ENCODE measurements at regions not wholly inside any gene's neighbourhood (a gene's known extent, or its start where the extent isn't known, plus 50 kb on each side); places are given as distances from the start of the nearest gene placed in this dataset.

- H3K79me2 ChIP-seq (ENCODE audit: insufficient read depth, low read length), result no peaks in the 10 kb centered on the region
- Mint-ChIP-seq H3K27ac (no peak overlapping the region), H3K36me3 (no peaks in the 10 kb centered on the region), H3K9me3 (peaks cover 1 to 8% (median 6%) of the 10 kb centered on the region in 7 donors), H3K4me1 (no peaks in the 10 kb centered on the region), H3K4me3 (no peak overlapping the region), H3K27me3 (ENCODE audit: low read depth in 3 of 3) (no peaks in the 10 kb centered on the region)
- H3K9ac ChIP-seq (ENCODE audit: insufficient read depth, low read length, poor library complexity, severe bottlenecking), result no peak overlapping the region
- DNase-seq, result no peak
- no peak overlapping the region for H2AFZ ChIP-seq (ENCODE audit: insufficient read depth, low read depth, low read length, poor library complexity, severe bottlenecking)
- H3K9me3 ChIP-seq (replicated peaks in 1 of 2; ENCODE audit: control insufficient read depth in 1 of 2, insufficient read depth in 1 of 2, low read length in 2 of 2), result peaks cover 0 to 3% of the 10 kb centered on the region in 2 donors
- intact Hi-C loops (cut with micrococcal nuclease), result no loop called here
- H3K27ac ChIP-seq (ENCODE audit: low read depth in 1 of 2, low read length in 2 of 2), result no peak overlapping the region
- H4K20me1 ChIP-seq (ENCODE audit: insufficient read depth, low read length), result no peaks in the 10 kb centered on the region
- H3K36me3 ChIP-seq (replicated peaks in 1 of 2; ENCODE audit: control insufficient read depth in 1 of 2, insufficient read depth in 2 of 2, low read length in 2 of 2), result no peaks in the 10 kb centered on the region
- H3K27me3 ChIP-seq (ENCODE audit: control insufficient read depth in 2 of 2, insufficient read depth in 2 of 2, low read length in 2 of 2), result no peaks in the 10 kb centered on the region
- no peak overlapping the region for H3K4me3 ChIP-seq (replicated peaks in 1 of 3; ENCODE audit: low read depth in 2 of 3, low read length in 3 of 3)
- H3K4me1 ChIP-seq (ENCODE audit: control insufficient read depth in 1 of 2, insufficient read depth in 2 of 2, low read length in 2 of 2), result no peaks in the 10 kb centered on the region
- no CpG with 5 or more reads among the region's 4 CpGs for WGBS (ENCODE audit: insufficient coverage)
- H3K4me2 ChIP-seq (replicated peaks; ENCODE audit: extremely low read depth, low read length, poor library complexity, severe bottlenecking), result no peak overlapping the region
- TF ChIP-seq CTCF (IDR thresholded peaks at IDR 0.05), result no peak
Observed at GRCh38 chr13:74230984-74231501, 96.8 kb upstream of the KLF12 start.

- Histone ChIP-seq H3K27me3 (ENCODE audit: control insufficient read depth in 2 of 2, insufficient read depth in 2 of 2, low read length in 2 of 2) (no peaks in the 10 kb centered on the region), H3K36me3 (replicated peaks in 1 of 2; ENCODE audit: control insufficient read depth in 1 of 2, insufficient read depth in 2 of 2, low read length in 2 of 2) (no peaks in the 10 kb centered on the region), H2AFZ (ENCODE audit: insufficient read depth, low read depth, low read length, poor library complexity, severe bottlenecking) (no peak overlapping the region), H3K4me1 (ENCODE audit: control insufficient read depth in 1 of 2, insufficient read depth in 2 of 2, low read length in 2 of 2) (no peaks in the 10 kb centered on the region), H3K4me3 (replicated peaks in 1 of 3; ENCODE audit: low read depth in 2 of 3, low read length in 3 of 3) (no peak overlapping the region), H3K4me2 (replicated peaks; ENCODE audit: extremely low read depth, low read length, poor library complexity, severe bottlenecking) (no peak overlapping the region), H3K9ac (ENCODE audit: insufficient read depth, low read length, poor library complexity, severe bottlenecking) (no peak overlapping the region), H4K20me1 (ENCODE audit: insufficient read depth, low read length) (no peaks in the 10 kb centered on the region), H3K79me2 (ENCODE audit: insufficient read depth, low read length) (no peaks in the 10 kb centered on the region), H3K9me3 (replicated peaks in 1 of 2; ENCODE audit: control insufficient read depth in 1 of 2, insufficient read depth in 1 of 2, low read length in 2 of 2) (peaks cover 0 to 3% of the 10 kb centered on the region in 2 donors), H3K27ac (ENCODE audit: low read depth in 1 of 2, low read length in 2 of 2) (no peak overlapping the region)
- H3K4me3 Mint-ChIP-seq, result no peak overlapping the region
- no peaks in the 10 kb centered on the region for H3K4me1 Mint-ChIP-seq
- H3K36me3 Mint-ChIP-seq, result no peaks in the 10 kb centered on the region
- no peak for TF ChIP-seq CTCF (IDR thresholded peaks at IDR 0.05)
- H3K27ac Mint-ChIP-seq, result no peak overlapping the region
- peaks cover 1 to 8% (median 6%) of the 10 kb centered on the region in 7 donors for H3K9me3 Mint-ChIP-seq
- intact Hi-C loops (cut with micrococcal nuclease), result no loop called here
- no peak for DNase-seq
- H3K27me3 Mint-ChIP-seq (ENCODE audit: low read depth in 3 of 3), result no peaks in the 10 kb centered on the region
- no CpG with 5 or more reads among the region's 4 CpGs for WGBS (ENCODE audit: insufficient coverage)
Observed at GRCh38 chr13:74229242-74229641, 95.0 kb upstream of the KLF12 start.

All from CD14-positive monocyte (primary cell).